H1 (cell line): ENCODE measurements at regions not wholly inside any gene's neighbourhood (a gene's known extent, or its start where the extent isn't known, plus 50 kb on each side); places are given as distances from the start of the nearest gene placed in this dataset.

Source experiments
- CTCF ChIA-PET: fragments of 300-600 bp; sonication (Branson Sonifier 250); formaldehyde crosslinking; loops from one replicate; lab custom pipeline; 2021; ENCODE audit not compliant: partially characterized antibody; lab: Charles Lee
- POLR2A ChIA-PET: fragments of 300-600 bp; sonication (Branson Sonifier 250); formaldehyde crosslinking; loops from one replicate; lab custom pipeline; 2021; ENCODE audit warnings: inconsistent platforms; ENCODE audit not compliant: partially characterized antibody; lab: Charles Lee
- DNase-seq, 2 experiments: peaks; one replicate each; pipeline versions ENCODE4 v3.0.0 to v3.0.0-alpha.2; 2010 to 2022; ENCODE audit warnings: low spot score in 2 of 2, low read depth in 1 of 2, mixed read lengths in 1 of 2
- FAIRE-seq: peaks from 2 replicates; lab custom pipeline; 2011; peaks lifted over from hg19 to GRCh38; lab: Jason Lieb, UNC
- H2AFZ ChIP-seq: 2 replicates; pipeline ENCODE4 v1.8.1; 2012; ENCODE audit warnings: low read length, inconsistent platforms
- H2AK5ac ChIP-seq: 2 replicates; pipeline ENCODE4 v1.6.1; 2013; ENCODE audit warnings: low read depth, low read length
- H2BK120ac ChIP-seq: replicated peaks from 2 replicates; pipeline ENCODE3; 2013; ENCODE audit warnings: low read depth, low read length, inconsistent platforms
- H2BK12ac ChIP-seq: 2 replicates; pipeline ENCODE4 v1.6.1; 2013; ENCODE audit warnings: low read depth, low read length
- H2BK15ac ChIP-seq: 2 replicates; pipeline ENCODE4 v1.6.1; 2013; ENCODE audit warnings: low read length
- H2BK20ac ChIP-seq: 2 replicates; pipeline ENCODE4 v1.6.1; 2013; ENCODE audit warnings: low read length
- H2BK5ac ChIP-seq: 2 replicates; pipeline ENCODE4 v1.6.1; 2013; ENCODE audit warnings: low read depth, low read length
- H3K14ac ChIP-seq: 2 replicates; pipeline ENCODE4 v1.6.1; 2013; ENCODE audit warnings: inconsistent platforms; ENCODE audit not compliant: insufficient read length
- H3K18ac ChIP-seq: 2 replicates; pipeline ENCODE4 v1.6.1; 2013; ENCODE audit warnings: low read length; ENCODE audit errors: extremely low read depth
- H3K23ac ChIP-seq: 2 replicates; pipeline ENCODE4 v1.6.1; 2013; ENCODE audit warnings: inconsistent platforms; ENCODE audit not compliant: insufficient read length
- H3K23me2 ChIP-seq: 2 replicates; pipeline ENCODE4 v1.6.1; 2013; ENCODE audit warnings: low read depth, low read length
- H3K27ac ChIP-seq: 2 replicates; pipeline ENCODE4 v1.6.1; 2011; ENCODE audit warnings: low read depth, low read length, inconsistent platforms
- H3K27me3 ChIP-seq, 4 experiments: replicated peaks in 1 of 4; 1 replicate in 1 of 4; 2 replicates in 3 of 4; pipeline versions ENCODE4 v1.6.1 to v1.8.1; 2011 to 2013; ENCODE audit warnings: low read length in 3 of 4, mild to moderate bottlenecking in 3 of 4, inconsistent platforms in 2 of 4, mixed read lengths in 2 of 4, moderate library complexity in 1 of 4; ENCODE audit not compliant: control insufficient read depth in 3 of 4, insufficient read depth in 3 of 4; ENCODE audit errors: extremely low read depth in 1 of 4
- H3K36me3 ChIP-seq, 4 experiments: 2 replicates each; pipeline versions ENCODE4 v1.6.1 to v1.8.1; 2011 to 2013; ENCODE audit warnings: mild to moderate bottlenecking in 4 of 4, low read length in 3 of 4, moderate library complexity in 2 of 4, control low read depth in 1 of 4, inconsistent platforms in 1 of 4; ENCODE audit not compliant: insufficient read depth in 4 of 4, control insufficient read depth in 2 of 4
- H3K4ac ChIP-seq: replicated peaks from 2 replicates; pipeline ENCODE3; 2013; ENCODE audit warnings: low read length, low read depth, mixed read lengths, inconsistent platforms; ENCODE audit not compliant: insufficient read length
- H3K4me1 ChIP-seq, 4 experiments: replicated peaks in 1 of 4; 1 replicate in 1 of 4; 2 replicates in 3 of 4; pipeline versions ENCODE4 v1.6.1 to v1.8.1; 2011 to 2013; ENCODE audit warnings: low read length in 3 of 4, inconsistent platforms in 2 of 4, mixed read lengths in 1 of 4; ENCODE audit not compliant: insufficient read depth in 4 of 4, control insufficient read depth in 3 of 4
- H3K4me2 ChIP-seq, 2 experiments: 2 replicates each; pipeline versions ENCODE4 v1.6.1 to v1.8.1; 2011 to 2013; ENCODE audit warnings: low read depth in 2 of 2, low read length in 2 of 2, control low read depth in 1 of 2, inconsistent platforms in 1 of 2, mild to moderate bottlenecking in 1 of 2; ENCODE audit not compliant: insufficient read depth in 1 of 2
- H3K4me3 ChIP-seq, 4 experiments: fragments of 200-600, 300-600 bp in 1 of 4; sonication (generic), shearing (Covaris generic), sonication (Bioruptor Twin) in 1 of 4; 2 replicates each; pipeline versions ENCODE4 v1.5.1 to v1.8.1; 2011 to 2016; ENCODE audit warnings: low read length in 4 of 4, low read depth in 3 of 4, control low read depth in 2 of 4, inconsistent platforms in 2 of 4, mild to moderate bottlenecking in 2 of 4, mixed read lengths in 1 of 4, moderate library complexity in 1 of 4; ENCODE audit not compliant: insufficient read depth in 2 of 4; ENCODE audit errors: extremely low read depth in 1 of 4
- H3K56ac ChIP-seq: replicated peaks from 2 replicates; pipeline ENCODE3; 2013; ENCODE audit warnings: low read depth, mild to moderate bottlenecking, mixed read lengths, low read length, inconsistent platforms; ENCODE audit not compliant: insufficient read length
- H3K79me1 ChIP-seq: 2 replicates; pipeline ENCODE4 v1.6.1; 2013; ENCODE audit warnings: low read depth, low read length, control low read depth
- H3K79me2 ChIP-seq, 2 experiments: 2 replicates each; pipeline versions ENCODE4 v1.6.1 to v1.8.1; 2012 to 2013; ENCODE audit warnings: low read length in 2 of 2, mild to moderate bottlenecking in 2 of 2, inconsistent platforms in 1 of 2; ENCODE audit not compliant: insufficient read depth in 2 of 2, control insufficient read depth in 1 of 2
- H3K9ac ChIP-seq, 4 experiments: replicated peaks in 1 of 4; 1 replicate in 1 of 4; 2 replicates in 3 of 4; pipeline versions ENCODE4 v1.6.1 to v1.8.1; 2011 to 2013; ENCODE audit warnings: low read depth in 3 of 4, low read length in 3 of 4, control low read depth in 2 of 4, mild to moderate bottlenecking in 2 of 4, moderate library complexity in 2 of 4, inconsistent platforms in 1 of 4; ENCODE audit errors: extremely low read depth in 1 of 4
- H3K9me3 ChIP-seq, 2 experiments: 2 replicates each; pipeline versions ENCODE4 v1.6.1 to v1.8.1; 2012 to 2013; ENCODE audit warnings: mild to moderate bottlenecking in 2 of 2, moderate library complexity in 2 of 2, control low read depth in 1 of 2, inconsistent platforms in 1 of 2, low read depth in 1 of 2, low read length in 1 of 2, mixed read lengths in 1 of 2; ENCODE audit not compliant: insufficient read depth in 2 of 2
- H4K20me1 ChIP-seq, 2 experiments: replicated peaks in 1 of 2; 2 replicates each; pipeline versions ENCODE3 to v1.8.1; 2011 to 2013; ENCODE audit warnings: inconsistent platforms in 2 of 2, low read length in 2 of 2, mild to moderate bottlenecking in 1 of 2; ENCODE audit not compliant: insufficient read depth in 2 of 2, control insufficient read depth in 1 of 2
- H4K5ac ChIP-seq: 2 replicates; pipeline ENCODE4 v1.6.1; 2013; ENCODE audit warnings: low read length, low read depth, mixed read lengths, inconsistent platforms; ENCODE audit not compliant: insufficient read length
- H4K8ac ChIP-seq: 2 replicates; pipeline ENCODE4 v1.8.0; 2013; ENCODE audit warnings: mild to moderate bottlenecking, moderate library complexity, low read length, inconsistent platforms; ENCODE audit not compliant: insufficient read depth; ENCODE audit errors: extremely low read depth
- H4K91ac ChIP-seq: replicated peaks from 2 replicates; pipeline ENCODE3; 2013; ENCODE audit warnings: low read length, mixed read lengths, inconsistent platforms; ENCODE audit not compliant: insufficient read length
- ASH2L ChIP-seq: fragments of 200-600, 300-600 bp; sonication (generic); IDR thresholded peaks from one replicate; pipeline ENCODE4 v1.7.1; 2017; ENCODE audit warnings: low read length
- CEBPB ChIP-seq: IDR thresholded peaks from 2 replicates; pipeline ENCODE4 v1.6.1; 2012; ENCODE audit warnings: low read depth, low read length
- CTBP2 ChIP-seq: IDR thresholded peaks from 2 replicates; pipeline ENCODE4 v1.7.0; 2011; ENCODE audit warnings: borderline replicate concordance, mild to moderate bottlenecking, moderate library complexity, mixed read lengths, low read length; ENCODE audit not compliant: insufficient read depth, insufficient read length
- GABPA ChIP-seq: IDR thresholded peaks from 2 replicates; pipeline ENCODE4 v1.6.1; 2011; ENCODE audit warnings: mild to moderate bottlenecking, low read length, moderate library complexity, borderline replicate concordance; ENCODE audit not compliant: insufficient read depth
- KDM4A ChIP-seq: IDR thresholded peaks from one replicate; pipeline ENCODE4 v1.7.1; 2012; ENCODE audit warnings: low read depth, mild to moderate bottlenecking, moderate library complexity, low read length, inconsistent platforms; ENCODE audit not compliant: severe bottlenecking
- KDM5A ChIP-seq: fragments of 200-600 bp; IDR thresholded peaks from 2 replicates; pipeline ENCODE4 v1.7.1; 2012; ENCODE audit warnings: mild to moderate bottlenecking, low read length, inconsistent platforms, mixed read lengths
- NRF1 ChIP-seq: IDR thresholded peaks from 2 replicates; pipeline ENCODE4 v1.6.1; 2011; ENCODE audit warnings: mild to moderate bottlenecking, low read depth, low read length, improper control_type of control experiment
- POU5F1 ChIP-seq: IDR thresholded peaks from 2 replicates; pipeline ENCODE4 v1.6.1; 2011; ENCODE audit warnings: low read depth, mild to moderate bottlenecking, low read length, moderate library complexity
- RBBP5 ChIP-seq: IDR thresholded peaks from 2 replicates; pipeline ENCODE4 v1.7.1; 2012; ENCODE audit warnings: low read depth, mild to moderate bottlenecking, inconsistent platforms, low read length, moderate library complexity, borderline replicate concordance
- SAP30 ChIP-seq: fragments of 300-600 bp; sonication (generic); IDR thresholded peaks from 2 replicates; pipeline ENCODE4 v1.7.1; 2012; ENCODE audit warnings: low read length, moderate library complexity, mild to moderate bottlenecking, inconsistent platforms; ENCODE audit not compliant: insufficient read depth, insufficient replicate concordance
- TBP ChIP-seq: IDR thresholded peaks from 2 replicates; pipeline ENCODE4 v1.6.1; 2011; ENCODE audit warnings: low read depth, low read length, improper control_type of control experiment
- YY1 ChIP-seq: IDR thresholded peaks from 2 replicates; pipeline ENCODE4 v1.6.1; 2011; ENCODE audit warnings: low read depth, mild to moderate bottlenecking, low read length
- WGBS, 2 experiments: shearing (Covaris generic) in 1 of 2; methylation state at CpG; one replicate each; pipeline versions ENCODE4 v1.1.6 to v1.1.7; 2013 to 2015; ENCODE audit warnings: low lambda C conversion rate in 2 of 2, mixed read lengths in 2 of 2, inconsistent platforms in 1 of 2, low coverage in 1 of 2, missing lambda C conversion rate in 1 of 2; ENCODE audit not compliant: insufficient replicate concordance in 2 of 2, insufficient coverage in 1 of 2, insufficient read length in 1 of 2; ENCODE audit errors: extremely low coverage in 1 of 2, missing lambda C conversion rate in 1 of 2; 5-methylcytosine and 5-hydroxymethylcytosine counted together
- TF ChIP-seq, protein P1 (sequence below): IDR thresholded peaks from 2 replicates; pipeline ENCODE4 v1.6.1; 2011; ENCODE audit warnings: low read length, improper control_type of control experiment

DNA sequence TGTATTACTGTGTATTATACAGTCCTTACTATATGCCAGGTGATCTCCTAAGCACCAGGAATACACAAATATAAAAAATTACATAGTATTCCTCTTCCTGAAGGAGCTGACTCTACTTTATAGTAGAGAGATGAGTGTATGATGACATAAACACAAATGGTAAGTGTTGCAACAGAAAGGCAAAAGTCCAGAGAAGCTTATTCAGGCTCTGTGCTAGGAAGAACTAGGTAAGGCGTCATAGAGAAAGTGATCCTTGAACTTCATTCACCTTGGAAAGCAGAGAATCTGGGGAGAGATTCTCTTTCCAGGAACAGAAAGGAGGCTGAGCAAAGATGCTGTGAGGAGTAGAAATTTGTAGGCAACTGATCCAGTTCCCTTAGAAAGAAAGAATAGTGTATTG, 115.0 kb upstream of the KCNIP4 start:
- Histone ChIP-seq H3K4ac (no peak overlapping the region), H3K23me2 (no peaks in the 10 kb centered on the region), H2BK15ac (no peak overlapping the region), H4K5ac (no peak overlapping the region), H3K27me3 (no peaks in the 10 kb centered on the region), H3K27ac (no peak overlapping the region), H3K14ac (no peak overlapping the region), H3K9me3 (peaks cover 0 to 2% of the 10 kb centered on the region in 2 experiments; a peak in 2 of 4 replicates), H2BK20ac (no peak overlapping the region), H3K79me1 (no peaks in the 10 kb centered on the region), H3K4me3 (no peak overlapping the region), H4K20me1 (no peaks in the 10 kb centered on the region), H3K56ac (no peak overlapping the region), H2BK120ac (no peak overlapping the region), H3K36me3 (no peaks in the 10 kb centered on the region), H4K8ac (no peak overlapping the region), H3K79me2 (no peaks in the 10 kb centered on the region), H2BK5ac (no peak overlapping the region), H3K18ac (no peak overlapping the region), H3K9ac (no peak overlapping the region), H2AFZ (no peak overlapping the region; the same call in 1 of the 2 replicates), H3K4me2 (no peak overlapping the region), H3K4me1 (no peaks in the 10 kb centered on the region), H3K23ac (no peak overlapping the region), H2BK12ac (no peak overlapping the region), H2AK5ac (no peak overlapping the region), H4K91ac (no peak overlapping the region)
- no peak for DNase-seq
- FAIRE-seq, result no peak
- 79% methylated on average over 1 of the region's 1 CpG; no CpG with 5 or more reads in 1 of the 2 experiments for WGBS, 2 experiments
- ChIA-PET POLR2A (no interaction called here), CTCF (interaction anchor here (1.2 kb wide), 1 partner anchor 24 kb away, joined by 3 read pairs; no protein-coding TSS in a partner anchor)
- no peak for TF ChIP-seq CTBP2
- no peak for TF ChIP-seq NRF1
- TF ChIP-seq SAP30, result no peak
- no peak for TF ChIP-seq YY1
- TF ChIP-seq GABPA, result no peak
- TF ChIP-seq KDM5A, result no peak
- TF ChIP-seq ASH2L, result no peak
- no peak for TF ChIP-seq CEBPB
- TF ChIP-seq, protein P1, sequence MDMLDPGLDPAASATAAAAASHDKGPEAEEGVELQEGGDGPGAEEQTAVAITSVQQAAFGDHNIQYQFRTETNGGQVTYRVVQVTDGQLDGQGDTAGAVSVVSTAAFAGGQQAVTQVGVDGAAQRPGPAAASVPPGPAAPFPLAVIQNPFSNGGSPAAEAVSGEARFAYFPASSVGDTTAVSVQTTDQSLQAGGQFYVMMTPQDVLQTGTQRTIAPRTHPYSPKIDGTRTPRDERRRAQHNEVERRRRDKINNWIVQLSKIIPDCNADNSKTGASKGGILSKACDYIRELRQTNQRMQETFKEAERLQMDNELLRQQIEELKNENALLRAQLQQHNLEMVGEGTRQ, result no peak
- no peak for TF ChIP-seq RBBP5
- TF ChIP-seq POU5F1, result no peak
- TF ChIP-seq TBP, result no peak
- no peak for TF ChIP-seq KDM4A
